Adrenal gland (tissue), 5 donors: ENCODE measurements at regions not wholly inside any gene's neighbourhood (a gene's known extent, or its start where the extent isn't known, plus 50 kb on each side); places are given as distances from the start of the nearest gene placed in this dataset.

Experiments
- POLR2A ChIP-seq, 2 donors: fragments of 450-650 bp; IDR thresholded peaks; one replicate each; pipeline ENCODE4 v1.6.1; 2017; ENCODE audit warnings: antibody characterized with exemption in 2 of 2, mild to moderate bottlenecking in 2 of 2, moderate library complexity in 1 of 2
- TF ChIP-seq, protein P1 (sequence below), 6 experiments: fragments of 450-650 bp in 4 of 6; fragments of 200-600 bp in 2 of 6; sonication (generic) in 1 of 6; IDR thresholded peaks; 1 replicate in 5 of 6; 2 replicates in 1 of 6; pipeline versions ENCODE4 v1.5.1 to v1.8.0; 2016 to 2021; ENCODE audit warnings: antibody characterized with exemption in 6 of 6, mild to moderate bottlenecking in 2 of 6, moderate library complexity in 1 of 6
- donor health status: DM: no; HTN: no; CAD: no.

DNA sequence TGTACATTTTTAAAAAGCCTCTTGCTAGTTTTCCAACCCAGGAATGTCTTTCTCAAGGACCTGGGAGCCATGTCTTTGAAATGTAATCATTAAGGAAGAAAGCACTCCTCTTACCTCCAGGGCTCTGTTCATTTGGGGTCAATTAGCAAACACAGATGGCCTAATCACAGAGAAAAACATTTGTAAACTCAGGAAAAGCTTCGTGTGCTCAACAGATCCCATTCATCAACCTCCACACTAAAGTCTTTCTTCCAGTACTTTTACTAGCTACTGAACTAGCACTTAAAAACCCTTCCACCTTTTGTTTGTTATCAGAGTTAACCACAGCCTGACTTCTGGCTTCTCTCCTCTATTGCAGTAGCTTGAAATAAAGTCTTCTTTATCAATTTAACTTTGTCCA, 441.4 kb downstream of the PCDH20 start:
- TF ChIP-seq, protein P1, sequence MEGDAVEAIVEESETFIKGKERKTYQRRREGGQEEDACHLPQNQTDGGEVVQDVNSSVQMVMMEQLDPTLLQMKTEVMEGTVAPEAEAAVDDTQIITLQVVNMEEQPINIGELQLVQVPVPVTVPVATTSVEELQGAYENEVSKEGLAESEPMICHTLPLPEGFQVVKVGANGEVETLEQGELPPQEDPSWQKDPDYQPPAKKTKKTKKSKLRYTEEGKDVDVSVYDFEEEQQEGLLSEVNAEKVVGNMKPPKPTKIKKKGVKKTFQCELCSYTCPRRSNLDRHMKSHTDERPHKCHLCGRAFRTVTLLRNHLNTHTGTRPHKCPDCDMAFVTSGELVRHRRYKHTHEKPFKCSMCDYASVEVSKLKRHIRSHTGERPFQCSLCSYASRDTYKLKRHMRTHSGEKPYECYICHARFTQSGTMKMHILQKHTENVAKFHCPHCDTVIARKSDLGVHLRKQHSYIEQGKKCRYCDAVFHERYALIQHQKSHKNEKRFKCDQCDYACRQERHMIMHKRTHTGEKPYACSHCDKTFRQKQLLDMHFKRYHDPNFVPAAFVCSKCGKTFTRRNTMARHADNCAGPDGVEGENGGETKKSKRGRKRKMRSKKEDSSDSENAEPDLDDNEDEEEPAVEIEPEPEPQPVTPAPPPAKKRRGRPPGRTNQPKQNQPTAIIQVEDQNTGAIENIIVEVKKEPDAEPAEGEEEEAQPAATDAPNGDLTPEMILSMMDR (IDR thresholded peaks at IDR 0.05) = no peak
- TF ChIP-seq POLR2A (IDR thresholded peaks at IDR 0.05) = no peak
